HG03469 (cell line): ENCODE measurements at regions not wholly inside any gene's neighbourhood (a gene's known extent, or its start where the extent isn't known, plus 50 kb on each side); places are given as distances from the start of the nearest gene placed in this dataset.

Source experiments
- ATAC-seq: cut with Tn5 transposase; IDR thresholded peaks from one replicate; pipeline ENCODE4 v1.9.1; 2021; ENCODE audit warnings: mild to moderate bottlenecking, moderate library complexity, moderate number of reproducible peaks; ENCODE audit not compliant: unreplicated experiment

- no peak for ATAC-seq
Measured at GRCh38 chr3:193897731-193898180, 238.2 kb upstream of the HES1 start.

DNA sequence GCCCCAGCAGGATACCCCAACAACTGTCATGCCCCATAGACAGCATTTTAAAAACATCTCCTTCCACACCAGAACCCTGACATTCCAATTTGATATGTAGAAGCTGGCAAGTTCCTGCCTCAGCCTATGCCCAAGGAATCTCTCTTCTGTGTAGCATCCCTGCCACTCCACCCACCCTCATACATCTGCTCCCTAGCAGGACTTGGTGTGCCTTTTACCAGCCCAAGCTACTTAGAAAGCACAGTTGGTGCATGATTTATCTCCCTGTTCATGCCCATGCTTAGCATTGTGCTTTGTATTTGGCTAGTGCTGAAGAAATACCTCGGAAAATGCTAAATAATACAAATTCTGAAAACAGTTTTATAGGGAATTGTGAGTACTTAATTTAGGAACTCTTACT is 236.9 kb upstream of the HES1 start:
- no peak for ATAC-seq

- no peak for ATAC-seq
Measured at GRCh38 chr3:193901007-193901406, 234.9 kb upstream of the HES1 start.

DNA sequence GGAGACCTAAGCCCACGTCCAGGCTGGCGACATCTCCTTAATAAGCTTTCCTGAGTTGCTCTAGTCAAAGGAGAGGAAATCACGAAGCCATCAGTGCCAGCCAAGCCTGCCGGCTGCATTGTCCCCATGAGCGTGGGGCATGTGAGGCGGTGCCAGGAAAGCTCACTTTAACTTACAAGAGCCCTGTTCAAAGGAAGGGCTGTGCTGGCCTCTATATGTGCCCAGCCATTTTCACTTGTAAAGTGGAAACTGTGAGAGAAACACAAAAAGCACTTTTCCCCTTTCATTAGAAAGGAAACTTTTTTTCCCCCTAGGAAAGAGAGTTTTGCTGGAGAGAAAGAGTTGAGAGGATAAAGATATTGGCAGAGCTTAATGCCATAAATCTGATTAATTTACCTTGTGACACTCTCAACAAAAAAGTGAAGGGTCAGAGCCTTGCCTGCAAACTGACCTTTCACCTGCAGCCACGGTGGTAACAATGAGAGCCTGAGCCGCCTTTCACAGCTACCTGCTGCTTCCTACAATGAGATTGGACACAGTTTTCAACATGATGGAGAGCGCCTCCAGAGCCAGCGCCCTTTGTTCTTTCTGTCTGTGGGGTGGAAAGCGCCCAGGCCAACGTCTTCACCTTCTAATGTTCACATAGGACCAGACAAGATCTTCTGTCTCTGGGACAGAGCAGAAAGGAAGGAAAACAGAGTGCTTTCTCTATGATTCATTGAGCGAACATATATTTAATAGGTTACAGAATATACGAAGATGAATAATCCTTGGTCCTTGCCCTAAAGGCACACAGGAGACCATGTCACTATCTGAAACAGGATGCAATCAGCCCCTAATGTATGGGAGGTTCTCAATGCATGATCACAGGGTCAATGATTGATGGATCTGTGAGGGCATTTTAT is 233.1 kb upstream of the HES1 start:
- ATAC-seq = no peak

- ATAC-seq = no peak
Measured at GRCh38 chr3:193903512-193903817, 232.5 kb upstream of the HES1 start.

DNA sequence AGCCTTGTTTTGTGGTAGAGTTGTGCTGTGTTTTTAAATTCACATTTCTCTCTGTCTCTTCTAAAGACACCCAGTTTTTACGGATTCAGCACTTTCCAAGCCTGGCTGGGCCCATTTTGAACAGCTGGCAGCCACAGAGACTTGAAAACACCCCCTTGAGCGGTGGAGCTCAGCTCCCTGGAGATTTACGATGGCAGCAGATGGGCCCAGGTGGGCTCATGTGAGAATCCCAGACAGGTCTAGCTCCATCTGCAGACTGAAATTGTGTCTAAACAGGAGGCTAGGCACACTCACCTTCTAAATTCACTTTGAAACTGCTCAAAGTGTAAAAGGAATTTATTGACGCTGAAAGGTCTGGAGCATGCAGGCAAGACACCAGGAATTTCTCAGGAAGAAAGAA is 232.0 kb upstream of the HES1 start:
- no peak for ATAC-seq

DNA sequence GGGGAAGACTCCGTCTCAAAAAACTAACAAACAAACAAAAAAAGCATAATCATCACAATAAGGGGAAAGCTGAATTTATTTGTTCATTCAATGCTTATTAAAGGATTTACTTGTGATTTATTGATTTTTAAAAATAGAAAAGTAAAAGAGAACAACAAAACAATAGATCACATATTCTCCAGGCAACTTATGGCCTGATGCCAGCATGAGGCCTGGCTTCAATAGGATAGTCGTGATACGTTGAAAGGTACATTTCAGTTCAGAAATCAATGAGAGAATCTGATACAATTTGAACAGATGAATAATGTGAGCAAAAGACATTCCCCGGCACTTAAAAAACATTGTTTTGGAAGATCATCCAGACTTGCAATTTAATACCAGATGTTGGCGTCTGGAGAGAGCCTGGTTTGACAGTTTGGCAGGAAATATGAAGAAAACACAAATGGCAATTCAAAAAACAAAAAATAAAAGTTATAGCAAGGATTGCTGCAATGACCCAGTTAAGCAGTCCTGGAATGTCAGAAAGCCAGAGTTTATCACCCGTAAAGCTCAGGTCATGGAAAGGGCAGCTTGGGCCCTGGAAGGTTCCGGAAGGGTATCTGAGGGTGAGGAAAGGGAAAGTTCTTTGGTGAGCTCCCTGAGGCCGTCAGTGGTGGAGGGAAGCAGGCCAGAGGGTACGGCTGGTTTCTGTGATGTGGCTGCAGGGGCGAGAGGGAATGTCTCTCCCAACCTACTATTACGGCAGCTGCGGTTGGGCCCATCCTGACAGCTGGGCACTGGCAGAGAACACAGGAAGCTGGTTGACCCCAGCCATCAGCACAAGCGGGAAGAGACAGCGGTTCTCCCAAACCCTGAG is 230.2 kb upstream of the HES1 start:
- ATAC-seq = no peak

DNA sequence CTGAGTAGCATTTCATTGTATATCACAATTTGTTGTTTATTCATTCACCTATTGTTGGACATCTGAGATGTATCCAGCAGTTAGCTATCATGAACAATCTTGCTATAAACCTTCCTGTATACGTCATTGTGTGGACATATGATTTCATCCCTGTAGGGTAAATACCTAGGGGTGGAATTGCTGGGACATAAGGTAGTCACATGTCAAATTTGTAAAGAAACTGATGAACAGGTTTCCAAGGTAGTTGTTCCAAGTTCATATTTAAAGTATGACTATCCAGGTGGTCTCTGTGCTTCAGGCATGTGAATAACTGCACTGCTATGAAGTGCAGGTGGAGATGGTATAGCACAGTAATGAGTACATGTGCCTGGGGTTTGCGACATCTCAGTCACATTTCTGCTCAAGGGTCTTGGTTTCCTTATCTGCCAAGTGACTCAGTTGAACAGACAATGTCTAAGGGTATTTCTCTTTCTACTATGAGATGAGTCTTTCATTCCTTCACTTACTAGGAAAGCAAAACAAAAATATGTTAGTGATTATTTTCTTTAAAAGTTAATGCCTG is 229.0 kb upstream of the HES1 start:
- no peak for ATAC-seq

DNA sequence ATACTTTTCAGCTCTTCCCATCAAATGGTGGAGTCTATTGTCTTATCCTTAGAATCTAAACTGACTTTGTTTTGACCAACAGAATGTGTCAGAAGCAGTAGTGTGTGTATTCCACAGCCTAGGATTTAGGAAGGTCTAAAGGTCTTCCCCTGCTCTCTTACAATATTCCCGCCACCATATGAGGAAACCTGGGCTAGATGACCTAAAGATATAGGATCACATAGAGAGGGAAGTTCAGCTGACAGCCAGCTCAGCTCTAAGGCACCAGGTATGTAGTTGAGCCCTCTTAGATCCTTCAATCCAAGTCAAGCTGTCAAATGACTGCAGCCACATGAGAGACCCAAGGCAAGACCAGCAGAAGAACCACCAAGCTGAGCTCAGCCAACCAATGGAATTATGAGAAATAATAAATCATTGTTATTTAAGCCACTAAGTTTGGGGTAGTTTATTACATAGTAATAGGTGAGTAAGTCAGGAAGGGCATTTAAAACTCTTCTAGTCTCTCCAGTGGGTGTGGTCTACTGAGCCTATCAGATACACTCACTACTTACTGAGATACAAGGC is 227.7 kb upstream of the HES1 start:
- ATAC-seq = no peak

- ATAC-seq = peak; percentile 90
Measured at GRCh38 chr3:193909387-193909786, 226.6 kb upstream of the HES1 start.

- ATAC-seq = no peak
Measured at GRCh38 chr3:193910310-193910709, 225.6 kb upstream of the HES1 start.

GRCh38 chr3:193910886-193911738 is 224.8 kb upstream of the HES1 start:
- ATAC-seq = no peak

- ATAC-seq = no peak
Measured at GRCh38 chr3:193911784-193912340, 224.1 kb upstream of the HES1 start.

DNA sequence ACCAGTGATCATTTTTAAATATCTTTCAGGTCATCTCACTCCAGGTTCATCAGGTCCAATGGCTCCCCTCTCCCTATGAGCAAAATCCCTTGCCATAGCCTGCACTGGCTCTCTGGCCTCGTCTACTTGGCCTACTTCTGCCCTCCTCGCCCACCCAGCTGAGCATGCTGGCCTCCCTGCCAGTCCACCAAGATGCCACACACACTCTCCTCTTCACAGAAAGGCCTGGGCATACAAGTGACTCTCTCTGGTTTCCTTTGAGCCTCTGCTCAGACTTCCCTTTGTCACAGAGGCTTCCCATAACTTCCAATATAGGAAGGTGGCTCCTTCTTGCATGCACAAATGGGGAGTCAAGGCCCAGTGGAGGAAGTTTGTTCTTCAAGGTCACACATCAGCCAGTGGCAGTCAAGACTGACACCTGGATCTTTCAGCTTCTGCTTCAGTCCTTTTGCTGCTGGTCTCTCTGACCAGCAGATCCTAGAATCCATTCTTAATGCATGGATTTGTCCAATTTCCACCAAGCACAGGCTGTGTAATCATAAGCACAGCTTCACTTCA is 223.2 kb upstream of the HES1 start:
- ATAC-seq = no peak

DNA sequence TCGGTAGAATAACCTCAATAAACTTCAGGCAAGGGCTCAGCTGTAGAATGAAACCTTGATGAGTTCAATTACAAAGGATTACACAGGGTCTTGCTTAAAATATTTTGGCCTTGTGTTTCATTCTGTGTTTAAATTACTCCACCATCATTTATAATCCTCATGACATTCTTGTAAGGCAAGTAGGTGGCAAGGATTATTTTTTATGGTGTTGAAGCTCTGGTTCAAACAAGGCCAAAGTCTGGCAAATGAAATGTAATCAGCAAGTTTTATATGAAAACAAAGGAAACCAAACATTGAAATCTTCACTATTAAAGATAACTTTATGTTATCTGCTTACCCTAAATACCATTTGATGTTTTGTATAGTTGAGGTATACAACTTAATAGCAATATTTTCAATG is 221.3 kb upstream of the HES1 start:
- ATAC-seq = no peak

- no peak for ATAC-seq
Measured at GRCh38 chr3:193915099-193915498, 220.8 kb upstream of the HES1 start.

- no peak for ATAC-seq
Measured at GRCh38 chr3:193915613-193916012, 220.3 kb upstream of the HES1 start.

DNA sequence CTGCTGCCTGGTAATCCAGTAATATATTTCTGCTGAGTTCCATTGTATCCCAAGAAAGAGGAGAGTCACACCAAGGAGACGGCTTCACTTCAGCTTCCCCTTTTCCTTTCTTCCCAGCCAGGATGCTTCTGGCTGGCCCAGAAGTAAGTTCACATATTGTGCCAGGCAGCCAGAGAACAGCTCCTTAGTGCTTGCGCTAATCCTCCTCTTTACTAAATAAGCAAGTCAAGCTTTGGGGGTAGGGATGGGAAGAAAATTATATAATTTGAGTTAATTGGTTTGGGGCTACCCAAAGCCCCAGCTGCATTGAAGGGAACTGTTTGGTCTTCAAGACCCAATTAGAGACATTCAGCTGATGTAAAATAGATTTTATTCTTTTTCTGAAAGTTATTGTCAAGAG is 218.8 kb upstream of the HES1 start:
- no peak for ATAC-seq

- ATAC-seq = no peak
Measured at GRCh38 chr3:193921465-193921864, 214.5 kb upstream of the HES1 start.
